ENCODE measurements at regions not wholly inside any gene's neighbourhood (a gene's known extent, or its start where the extent isn't known, plus 50 kb on each side); places are given as distances from the start of the nearest gene placed in this dataset.

GRCh38 chr6:148081076-148081475 lies 261.6 kb upstream of the SASH1 start:
- TF ChIP-seq POLR2A (IDR thresholded peaks at IDR 0.05; ENCODE audit: low read length) (no peak), GATA1 (IDR thresholded peaks at IDR 0.05; ENCODE audit: low read depth, low read length) (no peak)
